GM21515 (cell line): ENCODE measurements at regions not wholly inside any gene's neighbourhood (a gene's known extent, or its start where the extent isn't known, plus 50 kb on each side); places are given as distances from the start of the nearest gene placed in this dataset.
"Not testable (repeated sequence)": the region's sequence is repeated elsewhere in the genome, so short reads cannot be mapped to it uniquely, and the experiment has no call there.

Experiments used
- ATAC-seq: cut with Tn5 transposase; IDR thresholded peaks from one replicate; pipeline ENCODE4 v1.9.1; 2021; ENCODE audit not compliant: unreplicated experiment

- ATAC-seq, result no peak
Measured at GRCh38 chr4:38463268-38463958, 200.6 kb upstream of the KLF3 start.

GRCh38 chr4:38464328-38464727 is 199.7 kb upstream of the KLF3 start:
- no peak for ATAC-seq

GRCh38 chr4:38466401-38466800 is 197.6 kb upstream of the KLF3 start:
- ATAC-seq, result no peak

- ATAC-seq, result no peak
Measured at GRCh38 chr4:38467296-38467695, 196.7 kb upstream of the KLF3 start.

- ATAC-seq, result no peak
Measured at GRCh38 chr4:38468339-38468866, 195.6 kb upstream of the KLF3 start.

GRCh38 chr4:38469410-38469809 is 194.6 kb upstream of the KLF3 start:
- ATAC-seq, result no peak

GRCh38 chr4:38470735-38471262 is 193.2 kb upstream of the KLF3 start:
- no peak for ATAC-seq

GRCh38 chr4:38482696-38483095 is 181.3 kb upstream of the KLF3 start:
- ATAC-seq, result no peak

- not testable (repeated sequence) for ATAC-seq
Measured at GRCh38 chr4:38483628-38484027, 180.4 kb upstream of the KLF3 start.

GRCh38 chr4:38489011-38489861 is 174.8 kb upstream of the KLF3 start:
- no peak for ATAC-seq

- ATAC-seq, result no peak
Measured at GRCh38 chr4:38489924-38490639, 173.9 kb upstream of the KLF3 start.

GRCh38 chr4:38490753-38491446 is 173.1 kb upstream of the KLF3 start:
- no peak for ATAC-seq

GRCh38 chr4:38491854-38492478 is 172.0 kb upstream of the KLF3 start:
- ATAC-seq, result no peak

GRCh38 chr4:38493066-38493465 is 170.9 kb upstream of the KLF3 start:
- no peak for ATAC-seq

- ATAC-seq, result no peak
Measured at GRCh38 chr4:38495446-38495845, 168.6 kb upstream of the KLF3 start.

- no peak for ATAC-seq
Measured at GRCh38 chr4:38497121-38497520, 166.9 kb upstream of the KLF3 start.

GRCh38 chr4:38499101-38499500 is 164.9 kb upstream of the KLF3 start:
- no peak for ATAC-seq

GRCh38 chr4:38500433-38500832 is 163.6 kb upstream of the KLF3 start:
- ATAC-seq, result no peak

GRCh38 chr4:38501698-38502097 is 162.3 kb upstream of the KLF3 start:
- no peak for ATAC-seq

GRCh38 chr4:38503689-38504395 is 160.2 kb upstream of the KLF3 start:
- ATAC-seq, result peak; percentile 92
